AG04449 (cell line): ENCODE measurements at regions not wholly inside any gene's neighbourhood (a gene's known extent, or its start where the extent isn't known, plus 50 kb on each side); places are given as distances from the start of the nearest gene placed in this dataset.

Source experiments
- CTCF ChIA-PET: fragments of 350-600 bp; formaldehyde crosslinking; extraction: SDS; loops from one replicate; lab custom pipeline; 2021; ENCODE audit warnings: antibody characterized with exemption; lab: Yijun Ruan, JAX
- POLR2A ChIA-PET: fragments of 400-600, 350-600 bp; formaldehyde crosslinking; extraction: SDS; loops from one replicate; lab custom pipeline; 2020; ENCODE audit warnings: antibody characterized with exemption, inconsistent platforms; lab: Yijun Ruan, JAX
- DNase-seq: peaks from one replicate; pipeline ENCODE4 v3.0.0-alpha.2; 2010; ENCODE audit warnings: low read depth, low spot score
- H3K4me3 ChIP-seq: 2 replicates; pipeline ENCODE4 v1.5.1; 2011; ENCODE audit warnings: low read depth, mild to moderate bottlenecking, control low read depth, low read length
- TF ChIP-seq, protein P1 (sequence below): IDR thresholded peaks from one replicate; pipeline ENCODE4 v1.5.1; 2011; ENCODE audit warnings: mild to moderate bottlenecking, moderate library complexity, low read length, control low read depth, inconsistent platforms; ENCODE audit not compliant: insufficient read depth; ENCODE audit errors: missing control alignments

DNA sequence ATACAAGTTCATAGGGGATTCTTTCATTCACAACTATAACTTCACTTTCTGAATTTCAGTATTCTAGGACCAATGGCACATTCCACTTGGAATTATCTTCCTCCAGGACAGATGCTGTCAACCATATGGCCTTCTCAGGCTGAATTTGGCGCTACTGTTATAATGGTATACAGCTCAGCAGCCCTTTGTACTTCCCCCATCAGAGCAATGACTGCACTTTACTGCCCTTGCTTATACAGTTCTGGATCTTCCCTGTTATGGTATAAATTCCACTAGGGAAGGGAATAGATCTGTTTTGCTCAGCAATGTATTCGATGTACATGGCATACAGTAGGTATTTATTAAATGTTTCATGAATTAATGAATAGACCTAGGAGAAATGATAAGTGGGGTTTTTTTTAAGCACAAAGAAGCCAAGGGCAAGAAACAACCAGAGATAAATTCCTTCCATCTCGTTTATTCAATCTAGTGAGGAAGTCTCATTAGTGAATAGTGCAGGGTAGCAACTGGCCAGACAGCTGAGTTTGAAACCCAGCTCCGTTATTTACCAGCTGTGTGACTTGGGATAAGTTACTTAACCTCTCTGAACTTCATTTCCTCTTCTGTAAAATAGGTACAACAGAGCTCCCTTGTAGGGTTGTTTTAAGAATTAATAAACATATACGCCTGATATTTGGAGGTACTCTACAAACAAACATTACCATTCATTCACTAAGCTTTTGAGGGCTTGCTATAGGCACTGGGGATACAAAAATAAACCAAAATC, 97.1 kb upstream of the PRDM1 start:
- POLR2A ChIA-PET, result no interaction called here
- DNase-seq, result no peak
- CTCF ChIA-PET, result interaction anchor here (1.2 kb wide), 1 partner anchor 388 kb away, joined by 4 read pairs; no protein-coding TSS in a partner anchor

GRCh38 chr6:105988321-105988720, 97.8 kb upstream of the PRDM1 start:
- no peak overlapping the region for H3K4me3 ChIP-seq
- DNase-seq, result no peak
- TF ChIP-seq, protein P1, sequence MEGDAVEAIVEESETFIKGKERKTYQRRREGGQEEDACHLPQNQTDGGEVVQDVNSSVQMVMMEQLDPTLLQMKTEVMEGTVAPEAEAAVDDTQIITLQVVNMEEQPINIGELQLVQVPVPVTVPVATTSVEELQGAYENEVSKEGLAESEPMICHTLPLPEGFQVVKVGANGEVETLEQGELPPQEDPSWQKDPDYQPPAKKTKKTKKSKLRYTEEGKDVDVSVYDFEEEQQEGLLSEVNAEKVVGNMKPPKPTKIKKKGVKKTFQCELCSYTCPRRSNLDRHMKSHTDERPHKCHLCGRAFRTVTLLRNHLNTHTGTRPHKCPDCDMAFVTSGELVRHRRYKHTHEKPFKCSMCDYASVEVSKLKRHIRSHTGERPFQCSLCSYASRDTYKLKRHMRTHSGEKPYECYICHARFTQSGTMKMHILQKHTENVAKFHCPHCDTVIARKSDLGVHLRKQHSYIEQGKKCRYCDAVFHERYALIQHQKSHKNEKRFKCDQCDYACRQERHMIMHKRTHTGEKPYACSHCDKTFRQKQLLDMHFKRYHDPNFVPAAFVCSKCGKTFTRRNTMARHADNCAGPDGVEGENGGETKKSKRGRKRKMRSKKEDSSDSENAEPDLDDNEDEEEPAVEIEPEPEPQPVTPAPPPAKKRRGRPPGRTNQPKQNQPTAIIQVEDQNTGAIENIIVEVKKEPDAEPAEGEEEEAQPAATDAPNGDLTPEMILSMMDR, result no peak
- POLR2A ChIA-PET, result no interaction called here
- CTCF ChIA-PET, result no interaction called here

More for the DNA sequence above, 97.1 kb upstream of the PRDM1 start:
- H3K4me3 ChIP-seq, result no peak overlapping the region
- TF ChIP-seq, protein P1, result no peak

DNA sequence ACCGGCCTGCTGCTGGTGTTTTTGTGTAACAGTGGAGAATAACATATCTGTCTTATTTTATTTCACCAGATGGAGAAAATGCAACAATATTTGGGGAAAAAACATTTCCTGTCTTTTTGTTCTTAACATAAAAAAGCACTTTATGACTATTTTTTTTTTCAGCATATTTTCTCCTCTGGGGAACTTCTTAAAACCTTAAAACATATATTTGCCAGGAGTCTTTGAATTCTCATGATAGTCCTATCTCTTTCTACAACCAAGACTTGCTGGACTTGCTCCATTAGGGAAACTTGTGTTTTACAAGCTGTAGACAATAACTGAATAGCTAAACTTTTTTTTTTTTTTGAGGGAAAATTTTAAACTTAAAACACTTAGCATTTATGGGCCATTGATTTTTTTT, 98.6 kb upstream of the PRDM1 start:
- TF ChIP-seq, protein P1, result no peak
- no peak for DNase-seq
- H3K4me3 ChIP-seq, result no peak overlapping the region
- ChIA-PET POLR2A (no interaction called here), CTCF (interaction anchor here (1.3 kb wide), 1 partner anchor 12 kb away, joined by 4 read pairs; no protein-coding TSS in a partner anchor)

GRCh38 chr6:105986998-105987397, 99.1 kb upstream of the PRDM1 start:
- POLR2A ChIA-PET, result no interaction called here
- no peak overlapping the region for H3K4me3 ChIP-seq
- no peak for DNase-seq
- CTCF ChIA-PET, result interaction anchor here (1.3 kb wide), 1 partner anchor 12 kb away, joined by 4 read pairs; no protein-coding TSS in a partner anchor
- TF ChIP-seq, protein P1, result no peak

DNA sequence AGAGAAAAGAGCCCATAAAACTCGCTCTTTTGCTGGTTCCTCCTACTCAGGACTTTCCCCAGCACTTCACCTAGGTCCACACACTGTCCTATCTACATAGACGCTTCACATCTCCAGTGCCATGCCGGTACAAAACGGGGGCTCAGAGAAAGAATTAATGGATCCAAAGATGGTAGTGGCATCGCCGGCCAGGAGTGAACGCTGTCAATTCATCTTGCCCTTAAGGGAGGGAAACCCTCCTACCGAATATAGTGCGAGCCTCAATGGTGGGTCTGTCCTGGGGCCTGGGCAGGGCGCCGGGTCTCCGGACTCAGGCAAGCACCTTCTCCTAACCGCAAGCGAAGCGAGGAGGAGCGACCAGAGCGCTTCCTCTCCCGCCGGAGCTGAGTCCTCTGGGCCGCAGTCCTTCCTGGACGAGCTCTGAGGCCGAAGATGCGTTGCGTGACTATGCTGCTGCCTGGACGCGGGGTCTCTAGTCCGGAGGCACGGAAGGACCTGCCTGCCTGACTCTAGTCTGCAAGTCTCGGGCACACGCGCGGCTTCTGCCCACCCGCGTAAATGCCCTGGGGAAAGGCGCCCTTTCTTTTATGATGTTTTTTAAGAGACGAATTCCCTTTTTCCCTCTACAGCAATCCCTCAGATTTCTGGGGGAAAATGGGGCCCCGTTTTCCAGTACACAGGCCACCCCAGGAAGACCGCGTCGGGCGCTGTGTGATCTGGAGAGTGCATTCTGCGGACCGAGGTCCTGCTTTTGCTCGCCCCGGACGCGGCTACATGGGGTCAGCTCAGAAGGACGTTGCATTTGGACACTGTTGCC, 100.1 kb upstream of the PRDM1 start:
- DNase-seq, result no peak
- no peak overlapping the region for H3K4me3 ChIP-seq
- TF ChIP-seq, protein P1, result no peak
- ChIA-PET CTCF (no interaction called here), POLR2A (no interaction called here)
